Activated gamma-delta T cell treated with anti-CD3 and anti-CD28 coated beads, Interleukin-2, amount 50 U/mL, for 16 hours (primary cell): ENCODE measurements at regions not wholly inside any gene's neighbourhood (a gene's known extent, or its start where the extent isn't known, plus 50 kb on each side); places are given as distances from the start of the nearest gene placed in this dataset.
"Not testable (repeated sequence)": the region's sequence is repeated elsewhere in the genome, so short reads cannot be mapped to it uniquely, and the experiment has no call there.

Experiments used
- DNase-seq: peaks from one replicate; pipeline ENCODE4 v3.0.0-alpha.2; 2020; ENCODE audit warnings: low read depth

DNA sequence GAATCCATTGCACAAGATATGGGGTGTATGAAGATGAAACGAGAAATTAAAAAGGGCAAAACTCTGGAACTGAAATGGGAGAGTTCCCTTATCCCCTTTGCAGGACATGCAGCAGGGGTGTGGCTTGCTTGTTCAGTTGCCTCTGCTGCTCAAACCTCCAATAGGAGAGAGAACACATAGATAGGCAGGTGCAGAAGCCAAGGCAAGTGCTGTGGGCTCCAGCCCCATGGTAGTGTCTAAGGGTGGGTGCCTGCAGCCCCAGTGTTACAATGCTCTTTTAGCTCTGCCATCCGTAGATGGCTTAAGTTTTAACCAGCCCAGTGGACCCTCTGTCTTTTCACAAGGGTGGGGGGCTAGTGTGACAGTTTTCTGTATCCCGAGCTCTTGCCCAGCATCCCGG lies 69.7 kb downstream of the CMAS start:
- no peak for DNase-seq

GRCh38 chr12:22116376-22116775 lies 70.4 kb downstream of the CMAS start:
- DNase-seq = no peak

- DNase-seq = no peak
Observed at GRCh38 chr12:22117563-22118237, 71.7 kb downstream of the CMAS start.

DNA sequence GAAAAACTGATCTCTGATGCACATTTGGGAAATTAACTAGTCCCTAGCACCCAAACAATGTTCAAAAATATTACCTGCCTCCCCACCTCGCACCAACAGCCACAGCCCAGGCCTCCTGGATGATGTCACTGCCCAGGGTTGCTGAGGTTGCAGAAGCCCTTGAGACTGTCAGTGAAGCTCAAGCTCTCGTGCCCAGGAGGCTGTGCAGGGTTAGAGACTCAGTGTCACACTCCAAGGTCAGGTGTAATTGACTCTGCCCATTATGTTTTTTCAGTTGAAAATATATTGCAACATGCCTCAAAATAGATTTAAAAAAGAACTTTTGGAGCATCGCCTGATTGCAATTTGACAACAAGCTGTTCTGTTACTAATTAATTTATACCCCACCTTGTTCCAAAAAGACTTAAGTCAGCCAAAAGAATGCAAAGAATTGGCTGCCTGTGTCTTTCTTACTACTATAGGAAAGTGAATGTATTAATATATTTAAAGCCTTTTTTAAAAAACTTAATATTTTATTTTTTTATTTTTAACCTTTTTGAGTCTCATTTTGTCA lies 72.3 kb downstream of the CMAS start:
- DNase-seq = no peak

GRCh38 chr12:22121224-22121623 lies 75.2 kb downstream of the CMAS start:
- DNase-seq = peak; percentile 11

DNA sequence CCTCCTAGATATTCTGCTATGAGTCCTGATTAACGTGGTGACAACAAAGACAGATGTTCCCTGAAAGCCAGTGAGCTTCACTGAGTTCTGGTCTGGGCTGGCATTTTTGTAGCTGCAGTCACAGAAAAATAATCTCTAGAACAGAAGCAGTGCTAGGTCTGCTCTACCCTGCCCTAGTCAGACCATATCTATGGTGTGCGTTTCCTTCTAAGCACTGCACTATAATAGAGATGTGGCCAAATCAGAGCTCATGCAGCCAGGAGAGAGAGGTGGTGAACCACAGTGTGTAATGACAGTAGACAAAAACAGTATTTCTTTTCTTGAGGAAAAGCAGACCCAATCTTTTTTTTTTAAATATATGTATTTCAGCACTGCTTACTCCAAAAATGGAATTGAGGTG lies 76.3 kb downstream of the CMAS start:
- no peak for DNase-seq

- no peak for DNase-seq
Observed at GRCh38 chr12:22124987-22125386, 79.0 kb downstream of the CMAS start.

GRCh38 chr12:22126101-22126500 lies 80.1 kb downstream of the CMAS start:
- DNase-seq = not testable (repeated sequence)

DNA sequence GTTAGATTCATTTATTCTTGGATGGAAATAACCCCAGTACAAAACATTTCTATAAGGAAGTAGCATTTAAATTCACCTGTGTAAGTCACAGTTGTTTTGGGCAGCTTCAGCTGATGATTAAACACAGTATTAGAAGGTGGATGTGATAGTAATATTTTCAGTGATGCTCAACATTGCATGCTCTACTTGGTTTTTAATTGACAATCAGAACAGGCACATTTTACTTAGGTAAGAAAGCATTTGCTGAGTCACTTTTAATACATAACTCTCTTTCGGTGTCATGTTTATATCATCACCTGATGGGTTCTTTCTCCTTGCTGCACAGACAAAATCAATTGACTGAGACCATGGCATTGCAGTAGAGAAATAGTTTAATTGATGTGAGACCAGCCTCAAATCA lies 80.7 kb downstream of the CMAS start:
- no peak for DNase-seq

- DNase-seq = no peak
Observed at GRCh38 chr12:22130671-22131070, 84.7 kb downstream of the CMAS start.

DNA sequence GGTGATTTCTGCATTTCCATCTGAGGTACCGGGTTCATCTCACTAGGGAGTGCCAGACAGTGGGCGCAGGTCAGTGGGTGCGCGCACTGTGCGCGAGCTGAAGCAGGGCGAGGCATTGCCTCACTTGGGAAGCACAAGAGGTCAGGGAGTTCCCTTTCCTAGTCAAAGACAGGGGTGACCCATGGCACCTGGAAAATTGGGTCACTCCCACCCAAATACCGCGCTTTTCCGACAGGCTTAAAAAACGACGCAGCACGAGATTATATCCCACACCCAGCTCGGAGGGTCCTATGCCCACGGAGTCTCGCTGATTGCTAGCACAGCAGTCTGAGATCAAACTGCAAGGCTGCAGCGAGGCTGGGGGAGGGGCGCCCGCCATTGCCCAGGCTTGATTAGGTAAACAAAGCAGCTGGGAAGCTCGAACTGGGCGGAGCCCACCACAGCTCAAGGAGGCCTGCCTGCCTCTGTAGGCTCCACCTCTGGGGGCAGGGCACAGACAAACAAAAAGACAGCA lies 90.6 kb downstream of the CMAS start:
- not testable (repeated sequence) for DNase-seq
